Activated T-helper 1 cell treated with anti-CD3 and anti-CD28 coated beads, Interleukin-12 subunit alpha, Interleukin-12 subunit beta, Interleukin-2, Interleukin-4 antibody, amounts not matched to agents 30 ng/mL and 10 ng/mL and 1 ng/mL, durations not matched to agents 14 hours and 24 hours and 36 hours (primary cell): ENCODE measurements at regions not wholly inside any gene's neighbourhood (a gene's known extent, or its start where the extent isn't known, plus 50 kb on each side); places are given as distances from the start of the nearest gene placed in this dataset.
"Not testable (repeated sequence)": the region's sequence is repeated elsewhere in the genome, so short reads cannot be mapped to it uniquely, and the experiment has no call there.

ENCODE experiments used
- DNase-seq: peaks from one replicate; pipeline ENCODE4 v3.0.0; 2021; ENCODE audit warnings: low spot score
- H3K27ac Mint-ChIP-seq: one replicate; pipeline ENCODE4 v1.8.0; 2021; ENCODE audit warnings: mild to moderate bottlenecking, mixed read lengths
- H3K27me3 Mint-ChIP-seq: one replicate; pipeline ENCODE4 v1.8.0; 2022; ENCODE audit warnings: mild to moderate bottlenecking, moderate library complexity, mixed read lengths; ENCODE audit not compliant: insufficient read depth
- H3K36me3 Mint-ChIP-seq: one replicate; pipeline ENCODE4 v1.8.0; 2021; ENCODE audit warnings: low read depth, mixed read lengths
- H3K4me1 Mint-ChIP-seq: one replicate; pipeline ENCODE4 v1.8.0; 2021; ENCODE audit warnings: low read depth, mixed read lengths
- H3K4me3 Mint-ChIP-seq: one replicate; pipeline ENCODE4 v1.8.0; 2021; ENCODE audit warnings: mild to moderate bottlenecking, moderate library complexity, mixed read lengths
- H3K9me3 Mint-ChIP-seq: one replicate; pipeline ENCODE4 v1.8.0; 2021; ENCODE audit warnings: mixed read lengths
- intact Hi-C: fragments of 100-400 bp; cut with micrococcal nuclease; formaldehyde crosslinking; loops from one replicate; pipeline ENCODE4 v1.15.1; 2024

DNA sequence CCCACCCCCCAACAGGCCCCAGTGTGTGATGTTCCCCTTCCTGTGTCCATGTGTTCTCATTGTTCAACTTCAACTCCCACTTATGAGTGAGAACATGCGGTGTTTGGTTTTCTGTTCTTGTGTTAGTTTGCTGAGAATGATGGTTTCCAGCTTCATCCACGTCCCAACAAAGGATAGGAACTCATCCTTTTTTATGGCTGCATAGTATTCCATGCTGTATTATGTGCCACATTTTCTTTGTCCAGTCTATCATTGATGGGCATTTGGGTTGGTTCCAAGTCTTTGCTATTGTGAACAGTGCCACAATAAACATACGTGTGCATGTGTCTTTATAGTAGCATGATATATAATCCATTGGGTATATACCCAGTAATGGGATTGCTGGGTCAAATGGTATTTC is 80.8 kb downstream of the WTIP start:
- intact Hi-C loops, H3K27ac Mint-ChIP-seq, DNase-seq, H3K4me3 Mint-ChIP-seq, H3K4me1 Mint-ChIP-seq, H3K36me3 Mint-ChIP-seq, H3K27me3 Mint-ChIP-seq: not testable (repeated sequence)
- peaks cover 14% of the 10 kb centered on the region for H3K9me3 Mint-ChIP-seq
